Daoy (cell line): ENCODE measurements at regions not wholly inside any gene's neighbourhood (a gene's known extent, or its start where the extent isn't known, plus 50 kb on each side); places are given as distances from the start of the nearest gene placed in this dataset.

ENCODE experiments used
- DNase-seq: peaks from one replicate; pipeline ENCODE4 v3.0.0-alpha.2; 2015; ENCODE audit warnings: low read depth

GRCh38 chr10:118181021-118181420 is 134.3 kb upstream of the RAB11FIP2 start:
- DNase-seq = no peak

- DNase-seq = no peak
Measured at GRCh38 chr10:118175148-118175547, 128.4 kb upstream of the RAB11FIP2 start.

- no peak for DNase-seq
Measured at GRCh38 chr10:118173296-118173695, 126.6 kb upstream of the RAB11FIP2 start.

GRCh38 chr10:118171861-118172260 is 125.1 kb upstream of the RAB11FIP2 start:
- DNase-seq = no peak

- DNase-seq = no peak
Measured at GRCh38 chr10:118167056-118167700, 120.4 kb upstream of the RAB11FIP2 start.

- peak; percentile 68 for DNase-seq
Measured at GRCh38 chr10:118163217-118163616, 116.5 kb upstream of the RAB11FIP2 start.

- no peak for DNase-seq
Measured at GRCh38 chr10:118161461-118162246, 114.9 kb upstream of the RAB11FIP2 start.

- DNase-seq = no peak
Measured at GRCh38 chr10:118153287-118153686, 106.5 kb upstream of the RAB11FIP2 start.

- no peak for DNase-seq
Measured at GRCh38 chr10:118151461-118151860, 104.7 kb upstream of the RAB11FIP2 start.

- no peak for DNase-seq
Measured at GRCh38 chr10:118148247-118148646, 101.5 kb upstream of the RAB11FIP2 start.

GRCh38 chr10:118145256-118145655 is 98.5 kb upstream of the RAB11FIP2 start:
- no peak for DNase-seq

- DNase-seq = no peak
Measured at GRCh38 chr10:118141471-118141870, 94.7 kb upstream of the RAB11FIP2 start.

GRCh38 chr10:118139321-118139720 is 92.6 kb upstream of the RAB11FIP2 start:
- peak; percentile 10 for DNase-seq

- DNase-seq = no peak
Measured at GRCh38 chr10:118128675-118129074, 81.9 kb upstream of the RAB11FIP2 start.

GRCh38 chr10:118118716-118119115 is 72.0 kb upstream of the RAB11FIP2 start:
- no peak for DNase-seq

- DNase-seq = no peak
Measured at GRCh38 chr10:118116715-118117449, 70.1 kb upstream of the RAB11FIP2 start.

- DNase-seq = no peak
Measured at GRCh38 chr10:118116362-118116714, 69.6 kb upstream of the RAB11FIP2 start.

GRCh38 chr10:118115701-118116100 is 69.0 kb upstream of the RAB11FIP2 start:
- DNase-seq = no peak

- no peak for DNase-seq
Measured at GRCh38 chr10:118114992-118115391, 68.3 kb upstream of the RAB11FIP2 start.

- DNase-seq = peak; percentile 1
Measured at GRCh38 chr10:118112543-118113125, 65.9 kb upstream of the RAB11FIP2 start.

- no peak for DNase-seq
Measured at GRCh38 chr10:118110750-118111149, 64.0 kb upstream of the RAB11FIP2 start.
